HG03025 (cell line): ENCODE measurements at regions not wholly inside any gene's neighbourhood (a gene's known extent, or its start where the extent isn't known, plus 50 kb on each side); places are given as distances from the start of the nearest gene placed in this dataset.

Experiments used
- ATAC-seq: cut with Tn5 transposase; IDR thresholded peaks from one replicate; pipeline ENCODE4 v1.9.1; 2021; ENCODE audit warnings: mild to moderate bottlenecking, moderate library complexity; ENCODE audit not compliant: unreplicated experiment, low FRiP score

- ATAC-seq, result no peak
These were observed 120.9 kb upstream of the MLN start for GRCh38 chr6:33924681-33925080.

- ATAC-seq, result no peak
These were observed 120.2 kb upstream of the MLN start for GRCh38 chr6:33923857-33924514.

- ATAC-seq, result no peak
These were observed 117.9 kb upstream of the MLN start for GRCh38 chr6:33921745-33922144.

- ATAC-seq, result no peak
These were observed 114.4 kb upstream of the MLN start for GRCh38 chr6:33918175-33918695.

- no peak for ATAC-seq
These were observed 111.3 kb upstream of the MLN start for GRCh38 chr6:33915134-33915533.

GRCh38 chr6:33914645-33915044 lies 110.8 kb upstream of the MLN start:
- peak; percentile 54 for ATAC-seq

- ATAC-seq, result no peak
These were observed 108.4 kb upstream of the MLN start for GRCh38 chr6:33912195-33912594.

GRCh38 chr6:33911488-33911887 lies 107.7 kb upstream of the MLN start:
- ATAC-seq, result no peak

- no peak for ATAC-seq
These were observed 106.8 kb upstream of the MLN start for GRCh38 chr6:33910594-33910993.

- ATAC-seq, result no peak
These were observed 105.9 kb upstream of the MLN start for GRCh38 chr6:33909737-33910136.

- ATAC-seq, result no peak
These were observed 104.2 kb upstream of the MLN start for GRCh38 chr6:33908025-33908424.

- no peak for ATAC-seq
These were observed 103.4 kb upstream of the MLN start for GRCh38 chr6:33907227-33907626.

- ATAC-seq, result no peak
These were observed 102.6 kb upstream of the MLN start for GRCh38 chr6:33906439-33906838.

- no peak for ATAC-seq
These were observed 101.3 kb upstream of the MLN start for GRCh38 chr6:33905071-33905609.

GRCh38 chr6:33904747-33905065 lies 100.9 kb upstream of the MLN start:
- no peak for ATAC-seq

- no peak for ATAC-seq
These were observed 100.4 kb upstream of the MLN start for GRCh38 chr6:33904050-33904746.

- no peak for ATAC-seq
These were observed 99.8 kb upstream of the MLN start for GRCh38 chr6:33903579-33903978.

- ATAC-seq, result no peak
These were observed 98.7 kb upstream of the MLN start for GRCh38 chr6:33902457-33902853.

- no peak for ATAC-seq
These were observed 98.1 kb upstream of the MLN start for GRCh38 chr6:33901822-33902456.

GRCh38 chr6:33898771-33899170 lies 95.0 kb upstream of the MLN start:
- no peak for ATAC-seq

GRCh38 chr6:33897189-33897780 lies 93.5 kb upstream of the MLN start:
- no peak for ATAC-seq
